ENCODE measurements at regions not wholly inside any gene's neighbourhood (a gene's known extent, or its start where the extent isn't known, plus 50 kb on each side); places are given as distances from the start of the nearest gene placed in this dataset.

GRCh38 chr10:61183967-61184366, 240.0 kb upstream of the RHOBTB1 start:
- no peaks in the 10 kb centered on the region for H3K27me3 ChIP-seq (ENCODE audit: control insufficient read depth in 2 of 2, insufficient read depth in 2 of 2, low read length in 2 of 2)
- no peak overlapping the region for H3K9ac ChIP-seq (ENCODE audit: low read depth in 1 of 2, low read length in 2 of 2)
- no peaks in the 10 kb centered on the region for H3K9me3 ChIP-seq (ENCODE audit: control insufficient read depth in 2 of 2, low read length in 2 of 2)
- H3K27ac ChIP-seq (ENCODE audit: low read depth in 2 of 2, low read length in 2 of 2), result no peak overlapping the region
- H3K4me3 ChIP-seq (ENCODE audit: low read length in 2 of 2), result no peak overlapping the region
- H3K4me1 ChIP-seq (ENCODE audit: control insufficient read depth in 2 of 2, insufficient read depth in 2 of 2, low read length in 2 of 2), result no peaks in the 10 kb centered on the region
- H3K36me3 ChIP-seq (ENCODE audit: control insufficient read depth in 2 of 2, insufficient read depth in 2 of 2, low read length in 2 of 2), result no peaks in the 10 kb centered on the region

GRCh38 chr10:61181832-61182231, 237.8 kb upstream of the RHOBTB1 start:
- no peaks in the 10 kb centered on the region for H3K9me3 ChIP-seq (ENCODE audit: control insufficient read depth in 2 of 2, low read length in 2 of 2)
- no peak overlapping the region for H3K4me3 ChIP-seq (ENCODE audit: low read length in 2 of 2)
- no peaks in the 10 kb centered on the region for H3K36me3 ChIP-seq (ENCODE audit: control insufficient read depth in 2 of 2, insufficient read depth in 2 of 2, low read length in 2 of 2)
- H3K27me3 ChIP-seq (ENCODE audit: control insufficient read depth in 2 of 2, insufficient read depth in 2 of 2, low read length in 2 of 2), result no peaks in the 10 kb centered on the region
- no peaks in the 10 kb centered on the region for H3K4me1 ChIP-seq (ENCODE audit: control insufficient read depth in 2 of 2, insufficient read depth in 2 of 2, low read length in 2 of 2)
- H3K9ac ChIP-seq (ENCODE audit: low read depth in 1 of 2, low read length in 2 of 2), result no peak overlapping the region
- no peak overlapping the region for H3K27ac ChIP-seq (ENCODE audit: low read depth in 2 of 2, low read length in 2 of 2)

DNA sequence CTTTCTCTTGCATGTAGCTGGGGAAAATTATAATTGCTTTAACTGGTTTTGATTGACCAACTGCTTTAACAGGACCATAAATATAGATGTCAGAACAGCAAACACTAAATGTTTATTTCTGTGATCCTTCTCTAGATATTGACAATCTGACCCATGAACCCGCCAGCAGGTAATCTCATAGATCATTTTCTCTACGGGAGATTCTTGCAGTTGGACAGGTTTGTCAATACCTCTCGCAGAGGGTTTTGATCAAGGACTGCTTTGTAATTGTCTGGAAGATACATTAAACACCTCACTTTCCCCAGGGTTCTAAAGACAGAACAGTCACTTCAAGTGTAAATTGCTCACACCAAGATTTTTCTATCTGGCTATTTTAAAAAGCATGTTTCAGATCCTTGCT, 235.8 kb upstream of the RHOBTB1 start:
- Histone ChIP-seq H3K9ac (ENCODE audit: low read depth in 1 of 2, low read length in 2 of 2) (no peak overlapping the region), H3K27ac (ENCODE audit: low read depth in 2 of 2, low read length in 2 of 2) (no peak overlapping the region), H3K27me3 (ENCODE audit: control insufficient read depth in 2 of 2, insufficient read depth in 2 of 2, low read length in 2 of 2) (no peaks in the 10 kb centered on the region), H3K36me3 (ENCODE audit: control insufficient read depth in 2 of 2, insufficient read depth in 2 of 2, low read length in 2 of 2) (no peaks in the 10 kb centered on the region), H3K4me1 (ENCODE audit: control insufficient read depth in 2 of 2, insufficient read depth in 2 of 2, low read length in 2 of 2) (no peaks in the 10 kb centered on the region), H3K4me3 (ENCODE audit: low read length in 2 of 2) (no peak overlapping the region), H3K9me3 (ENCODE audit: control insufficient read depth in 2 of 2, low read length in 2 of 2) (no peaks in the 10 kb centered on the region)

- Histone ChIP-seq H3K9ac (ENCODE audit: low read depth in 1 of 2, low read length in 2 of 2) (no peak overlapping the region), H3K36me3 (ENCODE audit: control insufficient read depth in 2 of 2, insufficient read depth in 2 of 2, low read length in 2 of 2) (no peaks in the 10 kb centered on the region), H3K27ac (ENCODE audit: low read depth in 2 of 2, low read length in 2 of 2) (no peak overlapping the region), H3K27me3 (ENCODE audit: control insufficient read depth in 2 of 2, insufficient read depth in 2 of 2, low read length in 2 of 2) (no peaks in the 10 kb centered on the region), H3K4me3 (ENCODE audit: low read length in 2 of 2) (no peak overlapping the region), H3K9me3 (ENCODE audit: control insufficient read depth in 2 of 2, low read length in 2 of 2) (no peaks in the 10 kb centered on the region), H3K4me1 (ENCODE audit: control insufficient read depth in 2 of 2, insufficient read depth in 2 of 2, low read length in 2 of 2) (no peaks in the 10 kb centered on the region)
These were observed 232.4 kb upstream of the RHOBTB1 start for GRCh38 chr10:61176424-61176823.

- H3K9me3 ChIP-seq (ENCODE audit: control insufficient read depth in 2 of 2, low read length in 2 of 2), result no peaks in the 10 kb centered on the region
- no peaks in the 10 kb centered on the region for H3K36me3 ChIP-seq (ENCODE audit: control insufficient read depth in 2 of 2, insufficient read depth in 2 of 2, low read length in 2 of 2)
- no peak overlapping the region for H3K27ac ChIP-seq (ENCODE audit: low read depth in 2 of 2, low read length in 2 of 2)
- H3K27me3 ChIP-seq (ENCODE audit: control insufficient read depth in 2 of 2, insufficient read depth in 2 of 2, low read length in 2 of 2), result no peaks in the 10 kb centered on the region
- H3K4me1 ChIP-seq (ENCODE audit: control insufficient read depth in 2 of 2, insufficient read depth in 2 of 2, low read length in 2 of 2), result no peaks in the 10 kb centered on the region
- H3K9ac ChIP-seq (ENCODE audit: low read depth in 1 of 2, low read length in 2 of 2), result no peak overlapping the region
- no peak overlapping the region for H3K4me3 ChIP-seq (ENCODE audit: low read length in 2 of 2)
These were observed 231.3 kb upstream of the RHOBTB1 start for GRCh38 chr10:61175316-61175715.

DNA sequence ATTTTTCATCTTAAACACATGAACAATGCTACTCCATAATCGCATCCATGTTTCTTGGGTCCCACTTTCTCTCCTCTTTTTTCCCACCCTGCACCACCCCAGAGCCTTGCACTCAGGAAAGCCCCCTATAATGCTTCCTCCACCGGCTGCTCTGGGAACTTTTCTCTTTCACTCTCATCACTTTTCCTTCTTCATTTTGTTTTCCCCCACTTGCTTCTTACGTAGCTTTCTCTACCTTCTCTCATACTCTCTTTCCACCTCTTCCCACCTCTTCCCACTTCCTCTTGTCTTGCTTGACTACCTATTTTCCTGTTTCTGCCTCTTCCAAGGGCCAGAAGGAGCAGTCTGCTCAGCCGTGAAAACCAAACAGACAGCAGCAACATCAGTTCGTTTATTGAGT, 229.5 kb upstream of the RHOBTB1 start:
- no peaks in the 10 kb centered on the region for H3K27me3 ChIP-seq (ENCODE audit: control insufficient read depth in 2 of 2, insufficient read depth in 2 of 2, low read length in 2 of 2)
- no peak overlapping the region for H3K9ac ChIP-seq (ENCODE audit: low read depth in 1 of 2, low read length in 2 of 2)
- H3K4me3 ChIP-seq (ENCODE audit: low read length in 2 of 2), result no peak overlapping the region
- H3K36me3 ChIP-seq (ENCODE audit: control insufficient read depth in 2 of 2, insufficient read depth in 2 of 2, low read length in 2 of 2), result no peaks in the 10 kb centered on the region
- no peaks in the 10 kb centered on the region for H3K9me3 ChIP-seq (ENCODE audit: control insufficient read depth in 2 of 2, low read length in 2 of 2)
- no peak overlapping the region for H3K27ac ChIP-seq (ENCODE audit: low read depth in 2 of 2, low read length in 2 of 2)
- H3K4me1 ChIP-seq (ENCODE audit: control insufficient read depth in 2 of 2, insufficient read depth in 2 of 2, low read length in 2 of 2), result no peaks in the 10 kb centered on the region

GRCh38 chr10:61172182-61172926, 228.4 kb upstream of the RHOBTB1 start:
- Histone ChIP-seq H3K27me3 (ENCODE audit: control insufficient read depth in 2 of 2, insufficient read depth in 2 of 2, low read length in 2 of 2) (no peaks in the 10 kb centered on the region), H3K4me1 (ENCODE audit: control insufficient read depth in 2 of 2, insufficient read depth in 2 of 2, low read length in 2 of 2) (no peaks in the 10 kb centered on the region), H3K9ac (ENCODE audit: low read depth in 1 of 2, low read length in 2 of 2) (no peak overlapping the region), H3K27ac (ENCODE audit: low read depth in 2 of 2, low read length in 2 of 2) (no peak overlapping the region), H3K9me3 (ENCODE audit: control insufficient read depth in 2 of 2, low read length in 2 of 2) (no peaks in the 10 kb centered on the region), H3K36me3 (ENCODE audit: control insufficient read depth in 2 of 2, insufficient read depth in 2 of 2, low read length in 2 of 2) (no peaks in the 10 kb centered on the region), H3K4me3 (ENCODE audit: low read length in 2 of 2) (no peak overlapping the region)

- Histone ChIP-seq H3K9me3 (ENCODE audit: control insufficient read depth in 2 of 2, low read length in 2 of 2) (no peaks in the 10 kb centered on the region), H3K9ac (ENCODE audit: low read depth in 1 of 2, low read length in 2 of 2) (no peak overlapping the region), H3K27me3 (ENCODE audit: control insufficient read depth in 2 of 2, insufficient read depth in 2 of 2, low read length in 2 of 2) (no peaks in the 10 kb centered on the region), H3K4me3 (ENCODE audit: low read length in 2 of 2) (no peak overlapping the region), H3K27ac (ENCODE audit: low read depth in 2 of 2, low read length in 2 of 2) (no peak overlapping the region), H3K36me3 (ENCODE audit: control insufficient read depth in 2 of 2, insufficient read depth in 2 of 2, low read length in 2 of 2) (no peaks in the 10 kb centered on the region), H3K4me1 (ENCODE audit: control insufficient read depth in 2 of 2, insufficient read depth in 2 of 2, low read length in 2 of 2) (no peaks in the 10 kb centered on the region)
These were observed 226.6 kb upstream of the RHOBTB1 start for GRCh38 chr10:61170594-61170993.

GRCh38 chr10:61169294-61169693, 225.3 kb upstream of the RHOBTB1 start:
- Histone ChIP-seq H3K27ac (ENCODE audit: low read depth in 2 of 2, low read length in 2 of 2) (no peak overlapping the region), H3K9ac (ENCODE audit: low read depth in 1 of 2, low read length in 2 of 2) (no peak overlapping the region), H3K9me3 (ENCODE audit: control insufficient read depth in 2 of 2, low read length in 2 of 2) (no peaks in the 10 kb centered on the region), H3K36me3 (ENCODE audit: control insufficient read depth in 2 of 2, insufficient read depth in 2 of 2, low read length in 2 of 2) (no peaks in the 10 kb centered on the region), H3K4me3 (ENCODE audit: low read length in 2 of 2) (no peak overlapping the region), H3K4me1 (ENCODE audit: control insufficient read depth in 2 of 2, insufficient read depth in 2 of 2, low read length in 2 of 2) (no peaks in the 10 kb centered on the region), H3K27me3 (ENCODE audit: control insufficient read depth in 2 of 2, insufficient read depth in 2 of 2, low read length in 2 of 2) (no peaks in the 10 kb centered on the region)

GRCh38 chr10:61166489-61166888, 222.5 kb upstream of the RHOBTB1 start:
- no peaks in the 10 kb centered on the region for H3K27me3 ChIP-seq (ENCODE audit: control insufficient read depth in 2 of 2, insufficient read depth in 2 of 2, low read length in 2 of 2)
- H3K9ac ChIP-seq (ENCODE audit: low read depth in 1 of 2, low read length in 2 of 2), result no peak overlapping the region
- no peaks in the 10 kb centered on the region for H3K36me3 ChIP-seq (ENCODE audit: control insufficient read depth in 2 of 2, insufficient read depth in 2 of 2, low read length in 2 of 2)
- H3K4me3 ChIP-seq (ENCODE audit: low read length in 2 of 2), result no peak overlapping the region
- no peak overlapping the region for H3K27ac ChIP-seq (ENCODE audit: low read depth in 2 of 2, low read length in 2 of 2)
- no peaks in the 10 kb centered on the region for H3K9me3 ChIP-seq (ENCODE audit: control insufficient read depth in 2 of 2, low read length in 2 of 2)
- no peaks in the 10 kb centered on the region for H3K4me1 ChIP-seq (ENCODE audit: control insufficient read depth in 2 of 2, insufficient read depth in 2 of 2, low read length in 2 of 2)

GRCh38 chr10:61166065-61166464, 222.1 kb upstream of the RHOBTB1 start:
- no peaks in the 10 kb centered on the region for H3K4me1 ChIP-seq (ENCODE audit: control insufficient read depth in 2 of 2, insufficient read depth in 2 of 2, low read length in 2 of 2)
- no peaks in the 10 kb centered on the region for H3K36me3 ChIP-seq (ENCODE audit: control insufficient read depth in 2 of 2, insufficient read depth in 2 of 2, low read length in 2 of 2)
- no peaks in the 10 kb centered on the region for H3K27me3 ChIP-seq (ENCODE audit: control insufficient read depth in 2 of 2, insufficient read depth in 2 of 2, low read length in 2 of 2)
- no peak overlapping the region for H3K27ac ChIP-seq (ENCODE audit: low read depth in 2 of 2, low read length in 2 of 2)
- no peak overlapping the region for H3K4me3 ChIP-seq (ENCODE audit: low read length in 2 of 2)
- H3K9ac ChIP-seq (ENCODE audit: low read depth in 1 of 2, low read length in 2 of 2), result no peak overlapping the region
- H3K9me3 ChIP-seq (ENCODE audit: control insufficient read depth in 2 of 2, low read length in 2 of 2), result no peaks in the 10 kb centered on the region
